ENCODE measurements at regions not wholly inside any gene's neighbourhood (a gene's known extent, or its start where the extent isn't known, plus 50 kb on each side); places are given as distances from the start of the nearest gene placed in this dataset.

DNA sequence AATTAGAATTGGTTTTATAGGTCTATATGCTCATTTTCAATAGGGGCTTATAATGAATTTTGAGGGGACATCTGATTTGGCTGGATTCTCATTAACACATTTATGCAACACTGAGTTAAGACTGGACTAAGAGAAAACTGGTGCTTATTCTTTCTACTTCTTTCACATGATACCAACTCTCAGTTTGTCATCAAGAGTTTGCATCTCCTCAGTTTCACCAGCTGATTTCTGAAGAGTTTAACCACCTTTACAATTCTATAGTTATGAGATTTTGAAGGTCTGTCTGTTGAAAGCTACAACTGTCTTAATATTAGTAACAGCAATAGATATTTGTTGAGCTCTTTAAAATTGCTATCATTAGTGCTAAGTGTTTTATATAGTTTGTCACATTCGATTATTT, 867.0 kb upstream of the SORCS1 start:
- TF ChIP-seq CTCF (IDR thresholded peaks at IDR 0.05; ENCODE audit: poor library complexity, severe bottlenecking) (no peak), EZH2 (IDR thresholded peaks at IDR 0.05; ENCODE audit: borderline replicate concordance, insufficient read depth, low read length, poor library complexity, severe bottlenecking) (no peak), TAF1 (IDR thresholded peaks at IDR 0.05; ENCODE audit: low read depth) (no peak), POLR2AphosphoS5 (IDR thresholded peaks at IDR 0.05) (no peak), RAD21 (conservative IDR thresholded peaks at IDR 0.05) (no peak)
